Caco-2 (cell line): ENCODE measurements at regions not wholly inside any gene's neighbourhood (a gene's known extent, or its start where the extent isn't known, plus 50 kb on each side); places are given as distances from the start of the nearest gene placed in this dataset.

ENCODE experiments used
- BruUV-seq: library from RNA; stranded (reverse); fragments of 400-500 nt; replicated peaks from 2 replicates; lab custom pipeline; 2021; lab: Mats Ljungman, UMichigan
- CTCF ChIA-PET: fragments of 300-600 bp; sonication (Branson Sonifier 250); formaldehyde crosslinking; loops from one replicate; lab custom pipeline; 2022; ENCODE audit warnings: antibody characterized with exemption; lab: Charles Lee
- POLR2A ChIA-PET: fragments of 300-600 bp; sonication (Branson Sonifier 250); formaldehyde crosslinking; loops from one replicate; lab custom pipeline; 2022; ENCODE audit warnings: antibody characterized with exemption; lab: Charles Lee
- DNase-seq, 2 experiments: peaks; one replicate each; pipeline versions ENCODE4 v3.0.0 to v3.0.0-alpha.2; 2020 to 2022
- H3K27me3 ChIP-seq: replicated peaks from 2 replicates; pipeline ENCODE4 v1.6.0; 2011; ENCODE audit warnings: low read length; ENCODE audit not compliant: control insufficient read depth, insufficient read depth
- H3K36me3 ChIP-seq: 2 replicates; pipeline ENCODE4 v1.5.1; 2011; ENCODE audit warnings: low read length; ENCODE audit not compliant: control insufficient read depth, insufficient read depth
- H3K4me1 ChIP-seq: fragments of 250-450 bp; sonication (Bioruptor Pico); 2 replicates; pipeline ENCODE4 v1.5.1; 2020; ENCODE audit warnings: mild to moderate bottlenecking
- H3K4me3 ChIP-seq: 2 replicates; pipeline ENCODE4 v1.5.1; 2011; ENCODE audit warnings: low read depth, mild to moderate bottlenecking, control low read depth, low read length
- H3K9me3 ChIP-seq: fragments of 250-450 bp; sonication (Bioruptor Pico); 2 replicates; pipeline ENCODE4 v1.5.1; 2020; ENCODE audit warnings: mild to moderate bottlenecking, moderate library complexity
- H3K27ac Mint-ChIP-seq: one replicate; pipeline ENCODE4 v1.8.0; 2022; ENCODE audit warnings: mixed read lengths; ENCODE audit not compliant: unreplicated experiment
- H3K27me3 Mint-ChIP-seq: one replicate; pipeline ENCODE4 v1.8.0; 2022; ENCODE audit warnings: mixed read lengths; ENCODE audit not compliant: insufficient read depth, unreplicated experiment
- H3K36me3 Mint-ChIP-seq: one replicate; pipeline ENCODE4 v1.8.0; 2022; ENCODE audit warnings: mild to moderate bottlenecking, mixed read lengths; ENCODE audit not compliant: insufficient read depth, unreplicated experiment
- H3K4me1 Mint-ChIP-seq: one replicate; pipeline ENCODE4 v1.8.0; 2022; ENCODE audit warnings: low read depth, mixed read lengths; ENCODE audit not compliant: unreplicated experiment
- H3K4me3 Mint-ChIP-seq: one replicate; pipeline ENCODE4 v1.8.0; 2022; ENCODE audit warnings: mild to moderate bottlenecking, moderate library complexity, mixed read lengths; ENCODE audit not compliant: unreplicated experiment
- H3K9me3 Mint-ChIP-seq: one replicate; pipeline ENCODE4 v1.8.0; 2022; ENCODE audit warnings: mixed read lengths; ENCODE audit not compliant: unreplicated experiment
- CTCF ChIP-seq, 2 experiments: fragments of 200-600 bp in 1 of 2; IDR thresholded peaks; 1 replicate in 1 of 2; 2 replicates in 1 of 2; pipeline versions ENCODE4 v1.5.1 to v1.8.0; 2011 to 2022; ENCODE audit warnings: antibody characterized with exemption in 1 of 2, control low read depth in 1 of 2, inconsistent platforms in 1 of 2, low read depth in 1 of 2, low read length in 1 of 2, mild to moderate bottlenecking in 1 of 2, moderate library complexity in 1 of 2; ENCODE audit not compliant: insufficient read depth in 1 of 2, severe bottlenecking in 1 of 2, unreplicated experiment in 1 of 2
- intact Hi-C: fragments of 100-400 bp; cut with micrococcal nuclease; formaldehyde crosslinking; loops from one replicate; pipeline ENCODE4 v1.10.0; 2022; ENCODE audit not compliant: unreplicated experiment

DNA sequence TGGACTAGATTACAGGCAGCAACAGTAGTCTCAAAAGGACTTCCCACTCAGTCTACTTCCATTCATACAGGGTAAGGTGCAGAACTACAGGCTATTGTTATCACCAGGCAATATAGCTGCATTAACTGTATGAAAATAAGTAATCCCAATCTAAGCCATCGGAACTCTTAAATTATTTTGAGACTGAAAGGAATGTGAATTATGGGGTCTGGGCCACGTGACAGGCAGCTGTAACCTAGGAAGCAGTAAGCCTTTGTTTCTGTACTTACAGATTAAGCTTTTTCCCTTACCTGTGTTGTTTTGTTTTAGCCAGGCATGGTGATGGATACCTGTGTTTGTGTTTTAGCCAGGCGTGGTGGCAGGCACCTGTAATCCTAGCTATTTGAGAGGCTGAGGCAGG, 152.4 kb upstream of the TRIM24 start:
- H3K27me3 Mint-ChIP-seq: no peaks in the 10 kb centered on the region
- no peak overlapping the region for H3K27ac Mint-ChIP-seq
- no peaks in the 10 kb centered on the region for H3K36me3 ChIP-seq
- H3K9me3 ChIP-seq: peaks cover 35% of the 10 kb centered on the region
- ChIA-PET POLR2A (no interaction called here), CTCF (no interaction called here)
- no peaks in the 10 kb centered on the region for H3K4me1 Mint-ChIP-seq
- peaks cover 42% of the 10 kb centered on the region for H3K9me3 Mint-ChIP-seq
- DNase-seq: no peak
- H3K36me3 Mint-ChIP-seq: no peaks in the 10 kb centered on the region
- intact Hi-C loops: no loop called here
- no peaks in the 10 kb centered on the region for H3K27me3 ChIP-seq
- TF ChIP-seq CTCF (IDR thresholded peaks at IDR 0.05; ENCODE audit: insufficient read depth in 1 of 2, low read depth in 1 of 2, low read length in 1 of 2, severe bottlenecking in 1 of 2, unreplicated experiment in 1 of 2): no peak
- H3K4me1 ChIP-seq: peaks cover 16% of the 10 kb centered on the region
- no peak overlapping the region for H3K4me3 Mint-ChIP-seq
- BruUV-seq: no TSS peak
- no peak overlapping the region for H3K4me3 ChIP-seq

GRCh38 chr7:138308136-138308535, 151.9 kb upstream of the TRIM24 start:
- Mint-ChIP-seq H3K9me3 (peaks cover 37% of the 10 kb centered on the region), H3K27me3 (no peaks in the 10 kb centered on the region)
- POLR2A ChIA-PET: no interaction called here

DNA sequence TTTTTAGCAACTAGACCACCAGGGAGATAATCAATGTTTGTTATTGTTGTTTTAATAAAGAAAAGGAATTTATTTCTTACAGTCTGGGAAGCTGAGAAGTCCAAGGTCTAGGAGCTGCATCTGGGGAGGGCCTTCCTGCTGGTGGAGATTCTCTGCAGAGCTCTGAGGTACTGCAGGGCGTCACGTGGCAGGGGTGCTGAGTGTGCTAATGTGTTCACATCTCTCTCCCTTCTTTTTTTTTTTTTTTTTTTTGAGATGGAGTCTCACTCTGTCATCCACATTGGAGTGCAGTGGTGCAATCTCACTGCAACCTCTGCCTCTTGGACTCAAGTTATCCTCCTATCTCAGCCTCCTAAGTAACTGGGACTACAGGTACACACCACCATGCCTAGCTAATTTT, 150.9 kb upstream of the TRIM24 start:
- TF ChIP-seq CTCF (IDR thresholded peaks at IDR 0.05; ENCODE audit: insufficient read depth in 1 of 2, low read depth in 1 of 2, low read length in 1 of 2, severe bottlenecking in 1 of 2, unreplicated experiment in 1 of 2): no peak
- ChIA-PET POLR2A (no interaction called here), CTCF (no interaction called here)
- DNase-seq: no peak
- peaks cover 48% of the 10 kb centered on the region for H3K9me3 ChIP-seq
- BruUV-seq: no TSS peak
- Mint-ChIP-seq H3K4me3 (no peak overlapping the region), H3K9me3 (peaks cover 32% of the 10 kb centered on the region), H3K27ac (no peak overlapping the region), H3K4me1 (no peaks in the 10 kb centered on the region), H3K36me3 (no peaks in the 10 kb centered on the region), H3K27me3 (no peaks in the 10 kb centered on the region)
- H3K27me3 ChIP-seq: no peaks in the 10 kb centered on the region
- no peak overlapping the region for H3K4me3 ChIP-seq
- H3K4me1 ChIP-seq: peaks cover 5% of the 10 kb centered on the region; the same call in 1 of the 2 replicates
- H3K36me3 ChIP-seq: no peaks in the 10 kb centered on the region
- intact Hi-C loops: no loop called here

More at GRCh38 chr7:138308136-138308535, 151.9 kb upstream of the TRIM24 start:
- no peaks in the 10 kb centered on the region for H3K27me3 ChIP-seq
- no peak overlapping the region for H3K4me3 Mint-ChIP-seq
- H3K36me3 ChIP-seq: no peaks in the 10 kb centered on the region
- DNase-seq: no peak
- H3K4me1 Mint-ChIP-seq: no peaks in the 10 kb centered on the region
- intact Hi-C loops: no loop called here
- H3K4me1 ChIP-seq: peaks cover 11% of the 10 kb centered on the region
- no peak overlapping the region for H3K4me3 ChIP-seq
- BruUV-seq: no TSS peak
- CTCF ChIA-PET: no interaction called here
- TF ChIP-seq CTCF (IDR thresholded peaks at IDR 0.05; ENCODE audit: insufficient read depth in 1 of 2, low read depth in 1 of 2, low read length in 1 of 2, severe bottlenecking in 1 of 2, unreplicated experiment in 1 of 2): no peak
- peaks cover 37% of the 10 kb centered on the region for H3K9me3 ChIP-seq
- no peak overlapping the region for H3K27ac Mint-ChIP-seq
- no peaks in the 10 kb centered on the region for H3K36me3 Mint-ChIP-seq
